HL-60 (cell line): ENCODE measurements at regions not wholly inside any gene's neighbourhood (a gene's known extent, or its start where the extent isn't known, plus 50 kb on each side); places are given as distances from the start of the nearest gene placed in this dataset.

Experiments used
- CTCF ChIP-seq: IDR thresholded peaks from one replicate; pipeline ENCODE4 v1.5.1; 2011; ENCODE audit warnings: low read length, control low read depth, inconsistent platforms; ENCODE audit not compliant: insufficient read depth
- GABPA ChIP-seq: IDR thresholded peaks from 2 replicates; pipeline ENCODE4 v1.6.1; 2012; ENCODE audit warnings: low read depth

GRCh38 chr18:74006143-74006542 lies 141.5 kb downstream of the FBXO15 start:
- TF ChIP-seq CTCF, result no peak
- TF ChIP-seq GABPA, result no peak
